ENCODE measurements at regions not wholly inside any gene's neighbourhood (a gene's known extent, or its start where the extent isn't known, plus 50 kb on each side); places are given as distances from the start of the nearest gene placed in this dataset.
"Not testable (repeated sequence)": the region's sequence is repeated elsewhere in the genome, so short reads cannot be mapped to it uniquely, and the experiment has no call there.

DNA sequence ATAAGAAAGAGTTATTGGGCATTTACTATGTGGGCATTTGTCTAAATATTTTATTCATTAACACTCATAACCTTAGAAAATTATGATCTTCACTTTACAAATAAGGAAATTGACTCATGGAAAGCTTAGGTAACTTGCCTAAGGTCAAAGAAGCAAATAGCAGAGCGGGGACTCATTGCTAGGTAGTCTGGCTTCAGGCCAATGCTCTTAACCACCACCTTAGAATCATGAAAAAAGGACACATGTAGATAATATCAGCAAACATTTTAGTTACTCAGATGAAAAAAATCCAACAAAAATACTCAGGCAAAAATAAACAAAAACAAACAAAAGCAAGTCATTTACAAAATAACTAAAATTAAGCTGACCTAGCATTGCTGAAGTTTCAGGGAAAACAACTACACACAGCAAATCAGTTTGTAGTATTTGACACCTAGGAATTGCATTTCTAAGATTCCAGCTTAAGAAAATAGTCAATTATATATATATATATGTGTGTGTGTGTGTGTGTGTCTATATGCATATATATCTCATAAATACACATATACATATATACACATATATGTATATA is 166.0 kb downstream of the HMHB1 start:
- Mint-ChIP-seq H3K36me3 (ENCODE audit: low read depth) (no peaks in the 10 kb centered on the region), H3K4me1 (no peaks in the 10 kb centered on the region), H3K4me3 (no peak overlapping the region), H3K27me3 (peaks cover 7% of the 10 kb centered on the region), H3K27ac (no peak overlapping the region)
- no peak for DNase-seq
- H3K9me3 ChIP-seq (ENCODE audit: control insufficient read depth, low read length, poor library complexity, severe bottlenecking), result no peaks in the 10 kb centered on the region
- ATAC-seq, result no peak

DNA sequence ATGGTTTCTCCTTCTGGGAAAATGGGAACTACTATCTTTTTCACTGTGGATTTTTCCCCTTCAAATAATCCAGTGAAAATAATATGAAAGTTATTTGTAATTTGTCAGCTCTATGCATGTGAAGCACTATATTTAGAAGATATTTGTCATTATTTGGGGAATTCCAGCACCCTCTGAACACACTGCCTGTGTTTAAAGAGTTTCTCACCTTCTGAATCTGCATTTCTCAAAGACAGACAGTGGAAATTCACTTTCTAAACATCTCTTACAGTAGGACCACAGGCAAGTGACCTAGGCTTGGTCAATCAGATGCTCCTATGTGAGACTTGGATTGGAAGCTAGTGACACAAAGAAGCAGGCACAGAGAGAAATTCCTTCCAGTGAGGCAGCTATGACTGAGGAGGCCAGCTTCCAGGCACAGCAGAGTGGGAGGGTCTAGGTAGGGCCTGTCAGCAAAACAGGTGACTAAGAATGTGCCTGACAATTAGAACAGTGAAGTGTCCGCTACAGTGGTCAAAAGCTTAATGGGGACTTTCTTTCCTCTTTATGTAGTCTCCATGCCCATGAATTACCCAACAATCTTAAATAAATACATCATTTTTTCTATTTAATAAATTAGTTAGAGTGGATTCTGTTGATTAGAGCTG is 167.2 kb downstream of the HMHB1 start:
- H3K9me3 ChIP-seq (ENCODE audit: control insufficient read depth, low read length, poor library complexity, severe bottlenecking), result no peaks in the 10 kb centered on the region
- ATAC-seq, result no peak
- Mint-ChIP-seq H3K4me1 (no peaks in the 10 kb centered on the region), H3K36me3 (ENCODE audit: low read depth) (no peaks in the 10 kb centered on the region), H3K27ac (no peak overlapping the region), H3K27me3 (peaks cover 7% of the 10 kb centered on the region), H3K4me3 (no peak overlapping the region)
- DNase-seq, result no peak

DNA sequence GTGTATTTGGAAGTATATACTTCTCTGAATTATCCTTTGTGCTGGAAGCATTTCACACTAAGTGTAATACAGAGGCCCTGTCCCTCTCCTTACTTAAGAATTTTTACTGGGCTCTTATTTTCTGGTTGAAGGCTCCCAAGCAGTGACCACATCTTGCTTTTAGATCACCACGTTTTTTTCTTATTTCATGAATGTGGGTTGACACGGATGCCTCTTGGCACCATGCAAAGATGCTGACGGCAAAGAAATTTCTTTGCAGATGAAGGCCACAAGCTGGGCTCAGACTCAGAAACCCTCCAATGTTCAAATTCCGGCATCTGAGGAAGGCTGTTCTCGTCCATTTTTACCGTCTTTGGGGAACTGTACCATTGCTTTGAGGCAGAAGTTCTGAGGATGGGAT is 168.5 kb downstream of the HMHB1 start:
- no peaks in the 10 kb centered on the region for H3K9me3 ChIP-seq (ENCODE audit: control insufficient read depth, low read length, poor library complexity, severe bottlenecking)
- Mint-ChIP-seq H3K4me1 (no peaks in the 10 kb centered on the region), H3K4me3 (no peak overlapping the region), H3K27ac (no peak overlapping the region), H3K36me3 (ENCODE audit: low read depth) (no peaks in the 10 kb centered on the region), H3K27me3 (peaks cover 13% of the 10 kb centered on the region)
- no peak for ATAC-seq
- no peak for DNase-seq

DNA sequence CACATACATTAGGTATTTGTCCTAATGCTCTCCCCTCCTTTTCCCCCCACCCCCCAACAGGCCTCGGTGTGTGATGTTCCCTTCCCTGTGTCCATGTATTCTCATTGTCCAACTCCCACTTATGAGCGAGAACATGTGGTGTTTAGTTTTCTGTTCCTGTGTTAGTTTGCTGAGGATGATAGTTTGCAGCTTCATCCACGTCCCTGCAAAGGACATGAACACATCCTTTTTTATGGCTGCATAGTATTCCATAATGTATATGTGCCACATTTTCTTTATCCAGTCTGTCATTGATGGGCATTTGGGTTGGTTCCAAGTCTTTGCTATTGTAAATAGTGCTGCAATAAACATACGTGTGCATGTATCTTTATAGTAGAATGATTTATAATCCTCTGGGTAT is 171.0 kb downstream of the HMHB1 start:
- ATAC-seq, DNase-seq: not testable (repeated sequence)

DNA sequence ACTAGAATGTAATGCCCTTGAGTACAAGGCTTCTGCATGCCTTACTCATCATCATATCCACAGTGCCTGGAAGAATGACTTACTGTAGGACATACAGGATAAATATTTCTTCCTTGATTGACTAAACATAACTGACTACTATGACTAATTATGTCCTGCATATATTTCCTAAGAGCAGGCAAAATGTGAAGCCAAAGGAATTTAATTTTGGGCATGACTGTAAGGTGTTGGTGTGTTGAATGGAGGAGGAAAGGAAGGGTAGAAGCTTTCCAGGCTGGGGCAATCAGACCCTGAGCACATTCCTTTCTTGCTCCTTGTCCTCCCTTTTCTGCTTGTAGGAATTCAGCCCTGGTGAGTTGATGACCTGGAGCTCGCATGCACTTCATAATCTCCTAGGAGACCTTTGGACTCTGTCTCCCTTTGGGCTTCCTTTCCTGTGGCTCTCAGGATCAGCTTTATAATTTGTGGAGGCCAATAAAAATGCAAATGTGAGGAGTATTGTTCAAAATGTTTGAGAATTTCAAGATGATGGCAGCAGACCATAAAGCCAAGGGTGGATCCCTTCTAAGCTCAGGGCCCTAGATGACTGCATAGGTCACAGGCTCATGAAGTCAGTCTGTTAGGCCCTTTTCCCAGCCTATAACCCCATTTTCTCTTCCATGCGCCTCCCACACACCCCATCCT is 174.0 kb downstream of the HMHB1 start:
- no peak overlapping the region for H3K4me3 Mint-ChIP-seq
- peaks cover 6% of the 10 kb centered on the region for H3K4me1 Mint-ChIP-seq
- DNase-seq, result no peak
- no peak for ATAC-seq
- H3K36me3 Mint-ChIP-seq (ENCODE audit: low read depth), result no peaks in the 10 kb centered on the region
- no peak overlapping the region for H3K27ac Mint-ChIP-seq
- H3K9me3 ChIP-seq (ENCODE audit: control insufficient read depth, low read length, poor library complexity, severe bottlenecking), result no peaks in the 10 kb centered on the region
- H3K27me3 Mint-ChIP-seq, result peaks cover 13% of the 10 kb centered on the region

More for the DNA sequence above, 171.0 kb downstream of the HMHB1 start:
- not testable (repeated sequence) for H3K27ac Mint-ChIP-seq; H3K36me3 Mint-ChIP-seq (ENCODE audit: low read depth); H3K4me1 Mint-ChIP-seq; H3K4me3 Mint-ChIP-seq; H3K9me3 ChIP-seq (ENCODE audit: control insufficient read depth, low read length, poor library complexity, severe bottlenecking)
- H3K27me3 Mint-ChIP-seq, result peaks cover 11% of the 10 kb centered on the region

DNA sequence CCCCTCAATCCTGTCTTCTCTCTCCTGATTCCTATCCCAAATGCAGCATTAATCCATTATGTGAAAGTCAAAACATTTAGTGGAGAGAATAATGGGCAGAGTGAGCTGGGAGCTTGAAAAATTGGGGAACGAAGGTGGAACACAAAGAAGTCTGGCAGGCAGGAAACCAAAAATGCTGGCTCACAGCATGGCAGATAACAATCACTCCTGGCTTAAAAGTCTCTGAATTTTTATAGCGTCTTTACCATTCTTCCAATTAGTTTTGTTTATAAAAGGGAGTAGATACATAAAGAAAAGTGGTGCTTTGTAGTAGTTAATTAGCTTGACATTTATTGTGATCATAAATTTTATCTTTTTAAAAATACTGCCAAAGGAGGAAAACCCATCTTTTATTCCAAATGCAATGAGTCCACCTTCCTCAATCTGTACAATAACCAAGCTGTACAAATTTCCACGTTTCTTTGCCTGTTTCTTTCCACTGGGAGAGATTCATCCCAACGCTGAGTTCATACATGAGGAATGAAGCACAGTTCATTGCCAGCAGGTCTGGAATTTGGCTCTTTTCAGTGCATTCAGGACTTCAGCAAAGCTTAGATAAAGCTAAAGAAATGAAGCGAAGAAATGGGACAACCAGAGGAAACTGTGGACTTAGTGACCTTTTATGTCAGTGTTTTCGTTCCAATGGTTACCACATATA is 174.7 kb downstream of the HMHB1 start:
- DNase-seq (no peak), ATAC-seq (no peak)
- H3K4me3 Mint-ChIP-seq, result no peak overlapping the region
- no peaks in the 10 kb centered on the region for H3K9me3 ChIP-seq (ENCODE audit: control insufficient read depth, low read length, poor library complexity, severe bottlenecking)
- H3K4me1 Mint-ChIP-seq, result peaks cover 6% of the 10 kb centered on the region
- no peaks in the 10 kb centered on the region for H3K36me3 Mint-ChIP-seq (ENCODE audit: low read depth)
- no peak overlapping the region for H3K27ac Mint-ChIP-seq
- H3K27me3 Mint-ChIP-seq, result peaks cover 13% of the 10 kb centered on the region

DNA sequence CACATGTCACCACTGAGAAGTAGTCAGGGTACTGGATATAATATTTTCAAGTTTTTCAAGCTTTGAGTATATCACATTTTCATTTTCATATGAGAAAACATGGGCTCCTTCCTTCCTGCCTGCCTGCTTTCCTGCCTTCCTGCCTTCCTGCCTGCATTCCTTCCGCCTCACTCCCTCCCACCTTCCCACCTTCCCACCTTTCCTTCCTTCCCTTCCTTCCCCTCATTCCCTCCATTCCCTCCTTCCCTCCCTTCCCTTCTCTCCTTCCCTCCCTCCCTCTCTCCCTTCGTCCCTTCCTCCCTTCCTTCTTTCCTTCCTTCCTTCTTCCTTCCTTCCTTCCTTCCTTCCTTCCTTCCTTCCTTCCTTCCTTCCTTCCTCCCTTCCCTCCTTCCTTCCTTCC is 175.3 kb downstream of the HMHB1 start:
- no peaks in the 10 kb centered on the region for H3K9me3 ChIP-seq (ENCODE audit: control insufficient read depth, low read length, poor library complexity, severe bottlenecking)
- ATAC-seq, result no peak
- Mint-ChIP-seq H3K4me3 (no peak overlapping the region), H3K27ac (no peak overlapping the region), H3K36me3 (ENCODE audit: low read depth) (no peaks in the 10 kb centered on the region), H3K27me3 (peaks cover 13% of the 10 kb centered on the region), H3K4me1 (peaks cover 6% of the 10 kb centered on the region)
- no peak for DNase-seq

DNA sequence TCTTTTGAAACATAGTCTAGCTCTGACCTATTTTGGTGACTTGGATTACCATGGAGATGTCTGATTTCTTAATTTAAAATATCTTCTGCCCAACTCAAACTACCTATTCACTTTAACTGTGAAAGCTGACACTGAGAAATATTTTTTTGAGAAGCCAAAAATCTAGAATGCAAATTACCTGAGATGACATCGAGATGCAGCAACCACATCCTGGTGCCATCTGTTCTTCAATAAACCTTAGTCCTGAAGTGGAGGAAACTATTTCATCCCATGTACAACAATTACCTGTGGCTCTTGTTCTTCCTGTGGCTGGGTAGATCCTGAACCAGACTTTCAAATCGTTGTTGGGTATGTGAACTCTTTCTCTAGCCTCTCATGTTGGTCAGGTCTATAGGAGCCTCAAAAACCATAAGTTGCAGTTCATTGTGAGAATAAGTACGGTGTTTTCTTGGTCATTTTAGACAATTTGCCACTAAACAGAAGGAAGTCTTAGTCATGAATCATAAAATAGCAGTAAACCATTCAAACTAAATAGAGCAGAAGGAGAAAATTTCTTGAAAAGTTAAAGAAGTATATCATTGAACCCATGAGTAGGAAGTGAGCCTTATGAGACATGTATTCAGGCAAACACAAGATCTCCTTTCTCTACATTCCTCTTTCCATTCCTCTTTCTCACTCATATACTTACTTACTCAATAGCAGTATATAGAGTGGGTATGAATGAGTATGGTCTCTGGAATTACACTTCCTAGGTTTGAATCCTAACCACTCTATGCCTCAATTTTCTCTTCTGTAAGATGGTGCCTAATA is 176.0 kb downstream of the HMHB1 start:
- no peak for DNase-seq
- Mint-ChIP-seq H3K4me1 (peaks cover 6% of the 10 kb centered on the region), H3K4me3 (no peak overlapping the region), H3K36me3 (ENCODE audit: low read depth) (no peaks in the 10 kb centered on the region), H3K27ac (no peak overlapping the region), H3K27me3 (peaks cover 13% of the 10 kb centered on the region)
- ATAC-seq, result no peak
- no peaks in the 10 kb centered on the region for H3K9me3 ChIP-seq (ENCODE audit: control insufficient read depth, low read length, poor library complexity, severe bottlenecking)

DNA sequence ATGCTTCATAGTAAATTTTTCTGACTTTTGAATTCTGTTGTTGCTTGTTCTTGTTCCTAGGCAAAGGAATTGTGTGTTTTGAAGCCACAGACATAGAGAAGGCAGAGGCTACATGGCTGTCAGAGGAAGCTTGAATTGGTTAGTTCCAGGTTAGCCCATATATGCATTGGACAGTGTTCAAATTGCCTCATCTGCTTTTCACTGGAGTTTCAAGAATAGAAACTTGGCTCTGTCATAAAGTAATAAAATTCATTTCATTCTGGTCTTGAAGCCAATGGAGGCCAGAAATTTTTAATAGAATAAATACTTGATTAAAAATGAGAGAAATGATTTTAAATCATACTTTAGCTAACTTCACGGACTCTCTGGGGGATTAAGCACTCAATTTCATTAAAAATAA is 178.0 kb downstream of the YIPF5 start:
- Mint-ChIP-seq H3K4me3 (no peak overlapping the region), H3K27me3 (peaks cover 7% of the 10 kb centered on the region), H3K27ac (no peak overlapping the region), H3K4me1 (peaks cover 5% of the 10 kb centered on the region), H3K36me3 (ENCODE audit: low read depth) (no peaks in the 10 kb centered on the region)
- H3K9me3 ChIP-seq (ENCODE audit: control insufficient read depth, low read length, poor library complexity, severe bottlenecking), result no peaks in the 10 kb centered on the region
- no peak for ATAC-seq
- no peak for DNase-seq

DNA sequence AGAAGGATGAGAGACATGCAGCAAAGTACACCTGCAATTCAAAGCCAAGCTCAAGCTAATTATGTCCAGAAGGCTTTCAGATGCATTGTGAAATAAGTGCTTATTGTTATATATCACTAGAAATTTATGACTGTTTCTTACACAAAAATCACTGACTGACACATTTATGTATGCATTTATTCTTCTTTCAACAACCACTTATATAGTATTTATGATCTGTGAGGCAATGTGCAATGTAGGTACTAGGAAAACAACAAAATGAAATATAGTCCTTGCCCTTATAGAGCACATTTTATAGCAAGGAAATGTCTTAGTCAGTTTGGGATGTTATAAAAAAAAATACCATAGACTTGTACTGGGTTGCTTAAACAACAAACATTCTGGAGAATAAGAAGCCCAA is 167.6 kb downstream of the YIPF5 start:
- no peaks in the 10 kb centered on the region for H3K9me3 ChIP-seq (ENCODE audit: control insufficient read depth, low read length, poor library complexity, severe bottlenecking)
- no peak overlapping the region for H3K27ac Mint-ChIP-seq
- ATAC-seq (no peak), DNase-seq (no peak)
- H3K4me1 Mint-ChIP-seq, result no peaks in the 10 kb centered on the region
- H3K4me3 Mint-ChIP-seq, result no peak overlapping the region
- no peaks in the 10 kb centered on the region for H3K36me3 Mint-ChIP-seq (ENCODE audit: low read depth)
- peaks cover 8% of the 10 kb centered on the region for H3K27me3 Mint-ChIP-seq

DNA sequence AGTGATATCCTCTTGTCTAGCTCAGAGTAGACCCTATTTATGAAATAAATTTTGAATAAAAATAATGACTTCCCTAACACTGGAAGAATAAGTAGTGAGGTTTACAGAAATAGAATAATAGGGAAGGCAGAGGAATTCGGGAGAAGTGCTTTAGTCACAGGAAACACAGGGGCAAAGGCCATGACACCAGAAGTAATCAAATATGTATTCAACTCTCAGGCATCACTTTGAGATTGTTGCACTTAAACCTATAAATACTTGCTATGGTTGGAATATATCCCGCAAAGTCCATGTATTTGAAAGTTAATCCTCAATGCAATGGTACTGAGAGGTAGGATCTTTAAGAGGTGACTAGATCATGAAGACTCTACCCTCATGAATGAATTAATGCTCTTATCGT is 166.8 kb downstream of the YIPF5 start:
- Mint-ChIP-seq H3K4me1 (no peaks in the 10 kb centered on the region), H3K36me3 (ENCODE audit: low read depth) (no peaks in the 10 kb centered on the region), H3K27me3 (peaks cover 5% of the 10 kb centered on the region), H3K4me3 (no peak overlapping the region), H3K27ac (no peak overlapping the region)
- DNase-seq (no peak), ATAC-seq (no peak)
- H3K9me3 ChIP-seq (ENCODE audit: control insufficient read depth, low read length, poor library complexity, severe bottlenecking), result no peaks in the 10 kb centered on the region

DNA sequence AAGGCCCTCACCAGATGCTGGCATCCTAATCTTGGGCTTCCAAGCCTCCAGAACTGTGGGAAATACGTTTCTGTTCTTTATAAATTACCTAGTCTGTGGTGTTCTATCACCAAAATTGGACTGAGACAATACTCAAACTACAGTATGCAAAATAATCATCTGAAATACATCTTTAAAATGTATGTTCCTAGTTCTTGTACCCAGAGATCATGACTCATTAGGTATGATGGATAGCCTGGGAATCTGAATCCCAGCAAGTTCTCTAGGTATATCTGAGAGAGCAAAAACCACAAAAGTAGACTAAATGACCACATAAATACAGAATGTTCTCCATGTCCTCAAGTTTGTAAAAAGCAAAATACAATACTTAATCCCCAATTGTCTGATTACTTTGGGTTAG is 166.3 kb downstream of the YIPF5 start:
- Mint-ChIP-seq H3K27ac (no peak overlapping the region), H3K4me3 (no peak overlapping the region), H3K27me3 (peaks cover 5% of the 10 kb centered on the region), H3K4me1 (no peaks in the 10 kb centered on the region), H3K36me3 (ENCODE audit: low read depth) (no peaks in the 10 kb centered on the region)
- ATAC-seq, result no peak
- DNase-seq, result no peak
- no peaks in the 10 kb centered on the region for H3K9me3 ChIP-seq (ENCODE audit: control insufficient read depth, low read length, poor library complexity, severe bottlenecking)

DNA sequence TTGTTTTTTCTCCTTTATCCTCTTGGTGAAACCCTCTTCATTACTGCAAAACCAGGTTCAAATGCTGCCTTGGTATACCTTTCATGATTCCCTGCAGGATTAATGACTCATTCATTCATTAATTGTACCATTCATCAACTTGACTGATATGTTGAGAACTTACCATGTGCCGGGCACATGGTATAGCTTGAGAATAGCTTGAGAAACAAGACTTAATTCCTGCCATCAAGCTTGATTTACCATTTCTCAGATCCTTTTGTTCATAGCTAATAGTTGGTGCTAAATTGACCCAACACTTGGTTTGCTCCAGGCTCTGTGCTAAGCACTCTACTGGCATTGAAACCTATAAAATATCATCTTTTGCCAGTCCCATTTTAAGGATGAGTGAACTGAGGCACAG is 165.7 kb downstream of the YIPF5 start:
- DNase-seq (no peak), ATAC-seq (no peak)

More for the DNA sequence above, 165.7 kb downstream of the YIPF5 start:
- Mint-ChIP-seq H3K27me3 (peaks cover 5% of the 10 kb centered on the region), H3K4me1 (no peaks in the 10 kb centered on the region), H3K27ac (no peak overlapping the region), H3K4me3 (no peak overlapping the region), H3K36me3 (ENCODE audit: low read depth) (no peaks in the 10 kb centered on the region)
- no peaks in the 10 kb centered on the region for H3K9me3 ChIP-seq (ENCODE audit: control insufficient read depth, low read length, poor library complexity, severe bottlenecking)

Measured in T-helper 17 cell (primary cell).